WTC11 (cell line): ENCODE measurements at regions not wholly inside any gene's neighbourhood (a gene's known extent, or its start where the extent isn't known, plus 50 kb on each side); places are given as distances from the start of the nearest gene placed in this dataset.
A peak's percentile ranks its signal among the peaks of the same experiment; 100 is the strongest.
"Not testable (repeated sequence)": the region's sequence is repeated elsewhere in the genome, so short reads cannot be mapped to it uniquely, and the experiment has no call there.

Experiments
- ATAC-seq: fragments of 200-7000 bp; cut with Tn5 transposase; 2 replicates; pipeline ENCODE4 v1.10.0; 2021; ENCODE audit warnings: mild to moderate bottlenecking, moderate library complexity
- CTCF ChIA-PET: fragments of 300-600 bp; sonication (Branson Sonifier 250); formaldehyde crosslinking; loops from one replicate; lab custom pipeline; 2021; ENCODE audit warnings: antibody characterized with exemption; lab: Charles Lee
- POLR2A ChIA-PET: fragments of 350-600 bp; sonication (Branson Sonifier 250); formaldehyde crosslinking; loops from one replicate; lab custom pipeline; 2021; ENCODE audit warnings: antibody characterized with exemption; lab: Charles Lee
- DNase-seq: peaks from one replicate; pipeline ENCODE4 v3.0.0; 2021; ENCODE audit warnings: low spot score
- H3K27ac Mint-ChIP-seq: 2 replicates; pipeline ENCODE4 v1.8.0; 2021; ENCODE audit warnings: mixed read lengths
- H3K27me3 Mint-ChIP-seq: 2 replicates; pipeline ENCODE4 v1.8.0; 2021; ENCODE audit warnings: low read depth, mild to moderate bottlenecking, moderate library complexity, mixed read lengths
- H3K36me3 Mint-ChIP-seq: 2 replicates; pipeline ENCODE4 v1.8.0; 2021; ENCODE audit warnings: mixed read lengths
- H3K4me1 Mint-ChIP-seq: 2 replicates; pipeline ENCODE4 v1.8.0; 2022; ENCODE audit warnings: mixed read lengths
- H3K4me3 Mint-ChIP-seq: 2 replicates; pipeline ENCODE4 v1.8.0; 2021; ENCODE audit warnings: mild to moderate bottlenecking, moderate library complexity, mixed read lengths
- H3K9me3 Mint-ChIP-seq: 2 replicates; pipeline ENCODE4 v1.8.0; 2021; ENCODE audit warnings: mixed read lengths
- FOXJ3 ChIP-seq: sonication (generic); formaldehyde crosslinking; IDR thresholded peaks from 2 replicates; pipeline ENCODE4 v1.9.0; 2021; ENCODE audit warnings: missing genetic modification reagents, mild to moderate bottlenecking, borderline replicate concordance
- HMGA2 ChIP-seq: fragments of 250-450 bp; sonication (Bioruptor Pico); IDR thresholded peaks from 2 replicates; pipeline ENCODE4 v1.4.0; 2021; ENCODE audit warnings: mild to moderate bottlenecking, moderate library complexity
- JAZF1 ChIP-seq: fragments of 250-450 bp; sonication (Bioruptor Pico); IDR thresholded peaks from 2 replicates; pipeline ENCODE4 v1.9.0; 2021; ENCODE audit warnings: moderate library complexity, mild to moderate bottlenecking, inconsistent platforms
- NFATC4 ChIP-seq: fragments of 250-450 bp; sonication (Bioruptor Pico); IDR thresholded peaks from 2 replicates; pipeline ENCODE4 v1.9.0; 2021; ENCODE audit warnings: mild to moderate bottlenecking
- SMAD3 ChIP-seq: sonication (generic); formaldehyde crosslinking; IDR thresholded peaks from 2 replicates; pipeline ENCODE4 v1.8.0; 2022; ENCODE audit warnings: missing genetic modification reagents, mild to moderate bottlenecking, borderline replicate concordance
- TCF7 ChIP-seq: sonication (generic); formaldehyde crosslinking; IDR thresholded peaks from 2 replicates; pipeline ENCODE4 v1.8.0; 2022; ENCODE audit warnings: mild to moderate bottlenecking, low read depth, missing genetic modification reagents, moderate library complexity
- ZNF317 ChIP-seq: sonication (generic); formaldehyde crosslinking; IDR thresholded peaks from 2 replicates; pipeline ENCODE4 v1.8.1; 2023; ENCODE audit warnings: low read depth, mild to moderate bottlenecking, moderate library complexity, missing genetic modification reagents, borderline replicate concordance
- TF ChIP-seq, protein P1 (sequence below): sonication (generic); formaldehyde crosslinking; IDR thresholded peaks from 2 replicates; pipeline ENCODE4 v1.8.0; 2022; ENCODE audit warnings: mild to moderate bottlenecking, missing genetic modification reagents
- TF ChIP-seq, protein P2 (sequence below): fragments of 250-450 bp; sonication (Bioruptor Pico); IDR thresholded peaks from 2 replicates; pipeline ENCODE4 v1.8.0; 2021; ENCODE audit warnings: mild to moderate bottlenecking
- TF ChIP-seq, protein P3 (sequence below): sonication (generic); formaldehyde crosslinking; IDR thresholded peaks from 2 replicates; pipeline ENCODE4 v1.8.1; 2022; ENCODE audit warnings: missing genetic modification reagents, borderline replicate concordance
- TF ChIP-seq, protein P4 (sequence below): sonication (generic); formaldehyde crosslinking; IDR thresholded peaks from 2 replicates; pipeline ENCODE4 v1.8.0; 2023; ENCODE audit warnings: missing genetic modification reagents, mild to moderate bottlenecking, borderline replicate concordance
- TF ChIP-seq, protein P5 (sequence below): sonication (generic); formaldehyde crosslinking; conservative IDR thresholded peaks from 2 replicates; pipeline ENCODE4 v1.8.1; 2022; ENCODE audit warnings: mild to moderate bottlenecking, missing genetic modification reagents
- TF ChIP-seq, protein P6 (sequence below): sonication (generic); formaldehyde crosslinking; IDR thresholded peaks from 2 replicates; pipeline ENCODE4 v1.8.0; 2022; ENCODE audit warnings: mild to moderate bottlenecking, missing genetic modification reagents
- TF ChIP-seq, protein P7 (sequence below): fragments of 250-450 bp; sonication (Bioruptor Pico); IDR thresholded peaks from 2 replicates; pipeline ENCODE4 v1.9.0; 2021; ENCODE audit warnings: mild to moderate bottlenecking

DNA sequence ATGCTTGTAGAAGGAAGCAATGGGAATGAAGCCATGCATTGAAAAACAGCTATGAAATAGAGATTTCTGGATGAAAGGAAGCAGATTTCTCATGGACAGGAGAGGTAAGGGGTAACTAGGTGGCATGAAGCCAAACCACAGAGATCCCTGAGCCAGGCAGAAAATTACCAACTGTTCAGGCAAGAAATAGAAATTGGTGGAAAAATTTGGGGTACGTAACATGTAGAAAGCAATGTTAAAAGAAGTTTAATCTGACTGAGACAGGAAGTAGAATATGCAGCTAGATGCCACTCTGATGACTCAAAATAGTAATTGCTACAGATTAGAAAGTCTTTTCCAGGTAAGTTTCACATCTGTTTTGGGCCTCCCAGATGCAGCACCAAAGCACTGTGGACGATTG lies 928.5 kb upstream of the CELF4 start:
- CTCF ChIA-PET = no interaction called here
- H3K27me3 Mint-ChIP-seq = no peaks in the 10 kb centered on the region
- no peak overlapping the region for H3K4me3 Mint-ChIP-seq
- DNase-seq = no peak
- POLR2A ChIA-PET = no interaction called here
- H3K36me3 Mint-ChIP-seq = no peaks in the 10 kb centered on the region
- H3K27ac Mint-ChIP-seq = no peak overlapping the region
- peaks cover 4% of the 10 kb centered on the region; the same call in 1 of the 2 replicates for H3K9me3 Mint-ChIP-seq
- TF ChIP-seq, protein P1, sequence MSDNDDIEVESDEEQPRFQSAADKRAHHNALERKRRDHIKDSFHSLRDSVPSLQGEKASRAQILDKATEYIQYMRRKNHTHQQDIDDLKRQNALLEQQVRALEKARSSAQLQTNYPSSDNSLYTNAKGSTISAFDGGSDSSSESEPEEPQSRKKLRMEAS (CRISPR knock-in tag) = no peak
- TF ChIP-seq FOXJ3 (CRISPR knock-in tag) (no peak), JAZF1 (CRISPR knock-in tag) (no peak)
- TF ChIP-seq, protein P2, sequence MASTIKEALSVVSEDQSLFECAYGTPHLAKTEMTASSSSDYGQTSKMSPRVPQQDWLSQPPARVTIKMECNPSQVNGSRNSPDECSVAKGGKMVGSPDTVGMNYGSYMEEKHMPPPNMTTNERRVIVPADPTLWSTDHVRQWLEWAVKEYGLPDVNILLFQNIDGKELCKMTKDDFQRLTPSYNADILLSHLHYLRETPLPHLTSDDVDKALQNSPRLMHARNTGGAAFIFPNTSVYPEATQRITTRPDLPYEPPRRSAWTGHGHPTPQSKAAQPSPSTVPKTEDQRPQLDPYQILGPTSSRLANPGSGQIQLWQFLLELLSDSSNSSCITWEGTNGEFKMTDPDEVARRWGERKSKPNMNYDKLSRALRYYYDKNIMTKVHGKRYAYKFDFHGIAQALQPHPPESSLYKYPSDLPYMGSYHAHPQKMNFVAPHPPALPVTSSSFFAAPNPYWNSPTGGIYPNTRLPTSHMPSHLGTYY = no peak
- H3K4me1 Mint-ChIP-seq = peaks cover 11% of the 10 kb centered on the region
- ATAC-seq = no peak

DNA sequence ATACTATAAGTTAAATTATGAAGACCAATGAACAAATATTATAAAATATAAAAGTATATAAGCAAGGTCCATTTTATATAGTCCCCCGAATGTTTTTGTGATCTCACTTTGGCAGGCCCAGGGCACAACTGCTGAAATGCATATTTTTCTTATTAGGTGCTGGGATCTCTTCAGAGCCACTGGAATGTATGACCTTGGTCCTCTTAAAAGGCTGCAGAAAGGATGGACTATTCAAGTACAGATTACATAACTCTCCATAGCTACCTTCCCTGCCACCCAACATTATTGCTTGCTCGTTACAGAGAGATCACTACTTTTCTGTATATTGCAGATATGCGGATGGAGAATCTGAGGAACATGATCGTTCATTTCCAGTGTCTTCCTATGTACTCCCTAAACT lies 925.6 kb upstream of the CELF4 start:
- CTCF ChIA-PET = no interaction called here
- peaks cover 29% of the 10 kb centered on the region for H3K4me1 Mint-ChIP-seq
- peaks cover 6% of the 10 kb centered on the region; the same call in 1 of the 2 replicates for H3K9me3 Mint-ChIP-seq
- no peak overlapping the region for H3K4me3 Mint-ChIP-seq
- H3K36me3 Mint-ChIP-seq = no peaks in the 10 kb centered on the region
- ATAC-seq (no peak), DNase-seq (no peak)
- POLR2A ChIA-PET = no interaction called here
- H3K27me3 Mint-ChIP-seq = no peaks in the 10 kb centered on the region
- H3K27ac Mint-ChIP-seq = no peak overlapping the region
- TF ChIP-seq, protein P1 (CRISPR knock-in tag) = no peak
- TF ChIP-seq, protein P3, sequence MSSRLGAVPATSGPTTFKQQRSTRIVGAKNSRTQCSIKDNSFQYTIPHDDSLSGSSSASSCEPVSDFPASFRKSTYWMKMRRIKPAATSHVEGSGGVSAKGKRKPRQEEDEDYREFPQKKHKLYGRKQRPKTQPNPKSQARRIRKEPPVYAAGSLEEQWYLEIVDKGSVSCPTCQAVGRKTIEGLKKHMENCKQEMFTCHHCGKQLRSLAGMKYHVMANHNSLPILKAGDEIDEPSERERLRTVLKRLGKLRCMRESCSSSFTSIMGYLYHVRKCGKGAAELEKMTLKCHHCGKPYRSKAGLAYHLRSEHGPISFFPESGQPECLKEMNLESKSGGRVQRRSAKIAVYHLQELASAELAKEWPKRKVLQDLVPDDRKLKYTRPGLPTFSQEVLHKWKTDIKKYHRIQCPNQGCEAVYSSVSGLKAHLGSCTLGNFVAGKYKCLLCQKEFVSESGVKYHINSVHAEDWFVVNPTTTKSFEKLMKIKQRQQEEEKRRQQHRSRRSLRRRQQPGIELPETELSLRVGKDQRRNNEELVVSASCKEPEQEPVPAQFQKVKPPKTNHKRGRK (CRISPR knock-in tag) = no peak
- TF ChIP-seq ZNF317 (CRISPR knock-in tag) = no peak
- TF ChIP-seq NFATC4 (CRISPR knock-in tag) = no peak
- TF ChIP-seq HMGA2 = no peak
- TF ChIP-seq, protein P4, sequence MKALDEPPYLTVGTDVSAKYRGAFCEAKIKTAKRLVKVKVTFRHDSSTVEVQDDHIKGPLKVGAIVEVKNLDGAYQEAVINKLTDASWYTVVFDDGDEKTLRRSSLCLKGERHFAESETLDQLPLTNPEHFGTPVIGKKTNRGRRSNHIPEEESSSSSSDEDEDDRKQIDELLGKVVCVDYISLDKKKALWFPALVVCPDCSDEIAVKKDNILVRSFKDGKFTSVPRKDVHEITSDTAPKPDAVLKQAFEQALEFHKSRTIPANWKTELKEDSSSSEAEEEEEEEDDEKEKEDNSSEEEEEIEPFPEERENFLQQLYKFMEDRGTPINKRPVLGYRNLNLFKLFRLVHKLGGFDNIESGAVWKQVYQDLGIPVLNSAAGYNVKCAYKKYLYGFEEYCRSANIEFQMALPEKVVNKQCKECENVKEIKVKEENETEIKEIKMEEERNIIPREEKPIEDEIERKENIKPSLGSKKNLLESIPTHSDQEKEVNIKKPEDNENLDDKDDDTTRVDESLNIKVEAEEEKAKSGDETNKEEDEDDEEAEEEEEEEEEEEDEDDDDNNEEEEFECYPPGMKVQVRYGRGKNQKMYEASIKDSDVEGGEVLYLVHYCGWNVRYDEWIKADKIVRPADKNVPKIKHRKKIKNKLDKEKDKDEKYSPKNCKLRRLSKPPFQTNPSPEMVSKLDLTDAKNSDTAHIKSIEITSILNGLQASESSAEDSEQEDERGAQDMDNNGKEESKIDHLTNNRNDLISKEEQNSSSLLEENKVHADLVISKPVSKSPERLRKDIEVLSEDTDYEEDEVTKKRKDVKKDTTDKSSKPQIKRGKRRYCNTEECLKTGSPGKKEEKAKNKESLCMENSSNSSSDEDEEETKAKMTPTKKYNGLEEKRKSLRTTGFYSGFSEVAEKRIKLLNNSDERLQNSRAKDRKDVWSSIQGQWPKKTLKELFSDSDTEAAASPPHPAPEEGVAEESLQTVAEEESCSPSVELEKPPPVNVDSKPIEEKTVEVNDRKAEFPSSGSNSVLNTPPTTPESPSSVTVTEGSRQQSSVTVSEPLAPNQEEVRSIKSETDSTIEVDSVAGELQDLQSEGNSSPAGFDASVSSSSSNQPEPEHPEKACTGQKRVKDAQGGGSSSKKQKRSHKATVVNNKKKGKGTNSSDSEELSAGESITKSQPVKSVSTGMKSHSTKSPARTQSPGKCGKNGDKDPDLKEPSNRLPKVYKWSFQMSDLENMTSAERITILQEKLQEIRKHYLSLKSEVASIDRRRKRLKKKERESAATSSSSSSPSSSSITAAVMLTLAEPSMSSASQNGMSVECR (CRISPR knock-in tag) = no peak
- TF ChIP-seq, protein P5, sequence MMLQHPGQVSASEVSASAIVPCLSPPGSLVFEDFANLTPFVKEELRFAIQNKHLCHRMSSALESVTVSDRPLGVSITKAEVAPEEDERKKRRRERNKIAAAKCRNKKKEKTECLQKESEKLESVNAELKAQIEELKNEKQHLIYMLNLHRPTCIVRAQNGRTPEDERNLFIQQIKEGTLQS (CRISPR knock-in tag) = no peak
- TF ChIP-seq SMAD3 (CRISPR knock-in tag) = no peak
- TF ChIP-seq, protein P6, sequence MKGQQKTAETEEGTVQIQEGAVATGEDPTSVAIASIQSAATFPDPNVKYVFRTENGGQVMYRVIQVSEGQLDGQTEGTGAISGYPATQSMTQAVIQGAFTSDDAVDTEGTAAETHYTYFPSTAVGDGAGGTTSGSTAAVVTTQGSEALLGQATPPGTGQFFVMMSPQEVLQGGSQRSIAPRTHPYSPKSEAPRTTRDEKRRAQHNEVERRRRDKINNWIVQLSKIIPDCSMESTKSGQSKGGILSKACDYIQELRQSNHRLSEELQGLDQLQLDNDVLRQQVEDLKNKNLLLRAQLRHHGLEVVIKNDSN = no peak
- TF ChIP-seq, protein P7, sequence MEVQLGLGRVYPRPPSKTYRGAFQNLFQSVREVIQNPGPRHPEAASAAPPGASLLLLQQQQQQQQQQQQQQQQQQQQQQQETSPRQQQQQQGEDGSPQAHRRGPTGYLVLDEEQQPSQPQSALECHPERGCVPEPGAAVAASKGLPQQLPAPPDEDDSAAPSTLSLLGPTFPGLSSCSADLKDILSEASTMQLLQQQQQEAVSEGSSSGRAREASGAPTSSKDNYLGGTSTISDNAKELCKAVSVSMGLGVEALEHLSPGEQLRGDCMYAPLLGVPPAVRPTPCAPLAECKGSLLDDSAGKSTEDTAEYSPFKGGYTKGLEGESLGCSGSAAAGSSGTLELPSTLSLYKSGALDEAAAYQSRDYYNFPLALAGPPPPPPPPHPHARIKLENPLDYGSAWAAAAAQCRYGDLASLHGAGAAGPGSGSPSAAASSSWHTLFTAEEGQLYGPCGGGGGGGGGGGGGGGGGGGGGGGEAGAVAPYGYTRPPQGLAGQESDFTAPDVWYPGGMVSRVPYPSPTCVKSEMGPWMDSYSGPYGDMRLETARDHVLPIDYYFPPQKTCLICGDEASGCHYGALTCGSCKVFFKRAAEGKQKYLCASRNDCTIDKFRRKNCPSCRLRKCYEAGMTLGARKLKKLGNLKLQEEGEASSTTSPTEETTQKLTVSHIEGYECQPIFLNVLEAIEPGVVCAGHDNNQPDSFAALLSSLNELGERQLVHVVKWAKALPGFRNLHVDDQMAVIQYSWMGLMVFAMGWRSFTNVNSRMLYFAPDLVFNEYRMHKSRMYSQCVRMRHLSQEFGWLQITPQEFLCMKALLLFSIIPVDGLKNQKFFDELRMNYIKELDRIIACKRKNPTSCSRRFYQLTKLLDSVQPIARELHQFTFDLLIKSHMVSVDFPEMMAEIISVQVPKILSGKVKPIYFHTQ = no peak
- no peak for TF ChIP-seq TCF7

DNA sequence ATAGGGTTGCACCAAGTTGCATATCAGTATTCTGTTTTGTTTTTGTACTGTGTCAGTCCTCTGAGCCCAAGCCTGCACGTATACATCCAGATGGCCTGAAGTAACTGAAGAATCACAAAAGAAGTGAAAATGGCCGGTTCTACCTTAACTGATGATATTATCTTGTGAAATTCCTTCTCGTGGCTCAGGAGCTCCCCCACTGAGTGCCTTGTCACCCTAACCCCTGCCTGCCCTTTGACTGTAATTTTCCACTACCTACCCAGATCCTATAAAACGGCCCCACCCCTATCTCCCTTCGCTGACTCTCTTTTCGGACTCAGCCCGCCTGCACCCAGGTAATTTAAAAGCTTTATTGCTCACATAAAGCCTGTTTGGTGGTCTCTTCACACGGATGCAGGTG lies 924.1 kb upstream of the CELF4 start:
- H3K27ac Mint-ChIP-seq, H3K9me3 Mint-ChIP-seq, CTCF ChIA-PET, H3K27me3 Mint-ChIP-seq, POLR2A ChIA-PET, H3K36me3 Mint-ChIP-seq, DNase-seq, H3K4me3 Mint-ChIP-seq: not testable (repeated sequence)
- ATAC-seq = peak; percentile 47; the same call in 1 of the 2 replicates
- H3K4me1 Mint-ChIP-seq = peaks cover 29% of the 10 kb centered on the region
